Panc1 (cell line): ENCODE measurements at regions not wholly inside any gene's neighbourhood (a gene's known extent, or its start where the extent isn't known, plus 50 kb on each side); places are given as distances from the start of the nearest gene placed in this dataset.

Experiments used
- ATAC-seq: fragments of 200-7000 bp; cut with Tn5 transposase; 2 replicates; pipeline ENCODE4 v1.9.1; 2020; ENCODE audit warnings: mild to moderate bottlenecking, moderate library complexity
- BruUV-seq: library from RNA; stranded (reverse); fragments of 400-500 nt; replicated peaks from 2 replicates; lab custom pipeline; 2021; lab: Mats Ljungman, UMichigan
- CTCF ChIA-PET: fragments of 300-600 bp; sonication (Branson Sonifier 250); formaldehyde crosslinking; loops from one replicate; lab custom pipeline; 2022; ENCODE audit warnings: antibody characterized with exemption; lab: Charles Lee
- POLR2A ChIA-PET: fragments of 300-600 bp; sonication (Branson Sonifier 250); formaldehyde crosslinking; loops from one replicate; lab custom pipeline; 2022; ENCODE audit warnings: antibody characterized with exemption; lab: Charles Lee
- DNase-seq: peaks from one replicate; pipeline ENCODE4 v3.0.0-alpha.2; 2010; ENCODE audit warnings: low read depth, low spot score
- H3K27ac ChIP-seq: 2 replicates; pipeline ENCODE4 v1.5.1; 2011; ENCODE audit warnings: mild to moderate bottlenecking, low read length, inconsistent platforms
- H3K27me3 ChIP-seq: fragments of 200-500 bp; sonication (Bioruptor generic); 2 replicates; pipeline ENCODE4 v1.6.0; 2014; ENCODE audit warnings: low read length, inconsistent platforms; ENCODE audit not compliant: control insufficient read depth, insufficient read depth
- H3K36me3 ChIP-seq: fragments of 200-500 bp; sonication (Bioruptor generic); 2 replicates; pipeline ENCODE4 v1.5.1; 2014; ENCODE audit warnings: inconsistent platforms, mild to moderate bottlenecking, low read length, moderate library complexity; ENCODE audit not compliant: control insufficient read depth, insufficient read depth
- H3K4me1 ChIP-seq: 2 replicates; pipeline ENCODE4 v1.5.1; 2011; ENCODE audit warnings: inconsistent platforms, mild to moderate bottlenecking, low read length, moderate library complexity; ENCODE audit not compliant: control insufficient read depth, insufficient read depth
- H3K4me3 ChIP-seq, 2 experiments: 2 replicates each; pipeline ENCODE4 v1.5.1; 2011 to 2012; ENCODE audit warnings: low read depth in 2 of 2, low read length in 2 of 2, mild to moderate bottlenecking in 2 of 2, inconsistent platforms in 1 of 2, moderate library complexity in 1 of 2
- H3K9me3 ChIP-seq: fragments of 200-500 bp; sonication (Bioruptor generic); 2 replicates; pipeline ENCODE4 v1.5.1; 2014; ENCODE audit warnings: low read depth, mild to moderate bottlenecking, inconsistent platforms, low read length, moderate library complexity; ENCODE audit not compliant: control insufficient read depth, insufficient read depth
- POLR2AphosphoS5 ChIP-seq: IDR thresholded peaks from 2 replicates; pipeline ENCODE4 v1.6.1; 2012; ENCODE audit warnings: mild to moderate bottlenecking, low read depth, low read length, moderate library complexity
- SIN3A ChIP-seq: IDR thresholded peaks from 2 replicates; pipeline ENCODE4 v1.6.1; 2012; ENCODE audit warnings: low read depth, mild to moderate bottlenecking, low read length, moderate library complexity, borderline replicate concordance; ENCODE audit not compliant: insufficient read depth
- TCF7L2 ChIP-seq: IDR thresholded peaks from 2 replicates; pipeline ENCODE4 v1.6.1; 2011; ENCODE audit warnings: mild to moderate bottlenecking, low read depth, low read length, inconsistent platforms
- in situ Hi-C: cut with HindIII; loops from 2 replicates; pipeline ENCODE4 v1.10.0; 2016; ENCODE audit warnings: low sequenced_read_pairs, low pct_unique_long_range_greater_than_20kb
- intact Hi-C: fragments of 100-400 bp; cut with micrococcal nuclease; formaldehyde crosslinking; loops from one replicate; pipeline ENCODE4 v1.10.0; 2022; ENCODE audit not compliant: unreplicated experiment
- TF ChIP-seq, protein P1 (sequence below): fragments of 450-650 bp; IDR thresholded peaks from 2 replicates; pipeline ENCODE4 v1.5.1; 2017; ENCODE audit warnings: mild to moderate bottlenecking
- TF ChIP-seq, protein P2 (sequence below), 2 experiments: IDR thresholded peaks; 2 replicates each; pipeline ENCODE4 v1.6.1; 2011 to 2012; ENCODE audit warnings: low read depth in 2 of 2, control low read depth in 1 of 2, low read length in 1 of 2, mild to moderate bottlenecking in 1 of 2, moderate library complexity in 1 of 2; ENCODE audit not compliant: insufficient read depth in 1 of 2

DNA sequence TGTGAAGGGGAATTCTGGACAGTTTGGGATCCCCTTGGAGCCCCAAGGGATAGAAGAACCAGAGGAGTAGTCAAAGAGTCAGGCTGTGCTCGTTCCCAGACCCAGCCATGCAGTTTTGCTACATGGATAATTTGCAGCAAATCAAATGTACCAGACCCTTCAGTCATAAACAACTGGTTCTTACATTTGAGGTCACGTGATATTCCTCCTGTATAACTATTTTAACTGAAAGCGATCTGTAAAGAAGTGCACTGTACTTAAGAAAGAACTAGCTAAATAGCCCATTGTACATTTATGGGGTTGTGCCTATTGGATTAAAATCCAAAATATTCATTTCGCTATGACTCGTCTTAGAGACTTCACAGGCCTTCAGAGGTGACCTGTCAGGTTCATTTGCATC, 550.2 kb upstream of the TENM3 start:
- DNase-seq (no peak), ATAC-seq (no peak)
- TF ChIP-seq SIN3A, result no peak
- TF ChIP-seq POLR2AphosphoS5, result no peak
- ChIA-PET CTCF (no interaction called here), POLR2A (no interaction called here)
- Histone ChIP-seq H3K9me3 (no peaks in the 10 kb centered on the region), H3K4me1 (no peaks in the 10 kb centered on the region), H3K27me3 (no peaks in the 10 kb centered on the region), H3K27ac (no peak overlapping the region), H3K4me3 (no peak overlapping the region), H3K36me3 (no peaks in the 10 kb centered on the region)
- intact Hi-C loops, result no loop called here
- in situ Hi-C loops, result no loop called here
- no TSS peak for BruUV-seq

GRCh38 chr4:181693517-181693916, 549.7 kb upstream of the TENM3 start:
- H3K4me3 ChIP-seq, result no peak overlapping the region
- ATAC-seq (no peak), DNase-seq (no peak)
- ChIA-PET POLR2A (no interaction called here), CTCF (no interaction called here)
- in situ Hi-C loops (no loop called here), intact Hi-C loops (no loop called here)
- no peaks in the 10 kb centered on the region for H3K9me3 ChIP-seq
- H3K4me1 ChIP-seq, result no peaks in the 10 kb centered on the region
- no peak overlapping the region for H3K27ac ChIP-seq
- H3K36me3 ChIP-seq, result no peaks in the 10 kb centered on the region
- H3K27me3 ChIP-seq, result no peaks in the 10 kb centered on the region
- no TSS peak for BruUV-seq
- TF ChIP-seq POLR2AphosphoS5 (no peak), TCF7L2 (no peak), SIN3A (no peak)
- TF ChIP-seq, protein P1, sequence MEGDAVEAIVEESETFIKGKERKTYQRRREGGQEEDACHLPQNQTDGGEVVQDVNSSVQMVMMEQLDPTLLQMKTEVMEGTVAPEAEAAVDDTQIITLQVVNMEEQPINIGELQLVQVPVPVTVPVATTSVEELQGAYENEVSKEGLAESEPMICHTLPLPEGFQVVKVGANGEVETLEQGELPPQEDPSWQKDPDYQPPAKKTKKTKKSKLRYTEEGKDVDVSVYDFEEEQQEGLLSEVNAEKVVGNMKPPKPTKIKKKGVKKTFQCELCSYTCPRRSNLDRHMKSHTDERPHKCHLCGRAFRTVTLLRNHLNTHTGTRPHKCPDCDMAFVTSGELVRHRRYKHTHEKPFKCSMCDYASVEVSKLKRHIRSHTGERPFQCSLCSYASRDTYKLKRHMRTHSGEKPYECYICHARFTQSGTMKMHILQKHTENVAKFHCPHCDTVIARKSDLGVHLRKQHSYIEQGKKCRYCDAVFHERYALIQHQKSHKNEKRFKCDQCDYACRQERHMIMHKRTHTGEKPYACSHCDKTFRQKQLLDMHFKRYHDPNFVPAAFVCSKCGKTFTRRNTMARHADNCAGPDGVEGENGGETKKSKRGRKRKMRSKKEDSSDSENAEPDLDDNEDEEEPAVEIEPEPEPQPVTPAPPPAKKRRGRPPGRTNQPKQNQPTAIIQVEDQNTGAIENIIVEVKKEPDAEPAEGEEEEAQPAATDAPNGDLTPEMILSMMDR, result no peak
- TF ChIP-seq, protein P2, sequence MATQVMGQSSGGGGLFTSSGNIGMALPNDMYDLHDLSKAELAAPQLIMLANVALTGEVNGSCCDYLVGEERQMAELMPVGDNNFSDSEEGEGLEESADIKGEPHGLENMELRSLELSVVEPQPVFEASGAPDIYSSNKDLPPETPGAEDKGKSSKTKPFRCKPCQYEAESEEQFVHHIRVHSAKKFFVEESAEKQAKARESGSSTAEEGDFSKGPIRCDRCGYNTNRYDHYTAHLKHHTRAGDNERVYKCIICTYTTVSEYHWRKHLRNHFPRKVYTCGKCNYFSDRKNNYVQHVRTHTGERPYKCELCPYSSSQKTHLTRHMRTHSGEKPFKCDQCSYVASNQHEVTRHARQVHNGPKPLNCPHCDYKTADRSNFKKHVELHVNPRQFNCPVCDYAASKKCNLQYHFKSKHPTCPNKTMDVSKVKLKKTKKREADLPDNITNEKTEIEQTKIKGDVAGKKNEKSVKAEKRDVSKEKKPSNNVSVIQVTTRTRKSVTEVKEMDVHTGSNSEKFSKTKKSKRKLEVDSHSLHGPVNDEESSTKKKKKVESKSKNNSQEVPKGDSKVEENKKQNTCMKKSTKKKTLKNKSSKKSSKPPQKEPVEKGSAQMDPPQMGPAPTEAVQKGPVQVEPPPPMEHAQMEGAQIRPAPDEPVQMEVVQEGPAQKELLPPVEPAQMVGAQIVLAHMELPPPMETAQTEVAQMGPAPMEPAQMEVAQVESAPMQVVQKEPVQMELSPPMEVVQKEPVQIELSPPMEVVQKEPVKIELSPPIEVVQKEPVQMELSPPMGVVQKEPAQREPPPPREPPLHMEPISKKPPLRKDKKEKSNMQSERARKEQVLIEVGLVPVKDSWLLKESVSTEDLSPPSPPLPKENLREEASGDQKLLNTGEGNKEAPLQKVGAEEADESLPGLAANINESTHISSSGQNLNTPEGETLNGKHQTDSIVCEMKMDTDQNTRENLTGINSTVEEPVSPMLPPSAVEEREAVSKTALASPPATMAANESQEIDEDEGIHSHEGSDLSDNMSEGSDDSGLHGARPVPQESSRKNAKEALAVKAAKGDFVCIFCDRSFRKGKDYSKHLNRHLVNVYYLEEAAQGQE (IDR thresholded peaks at IDR 0.05; ENCODE audit: insufficient read depth in 1 of 2, low read depth in 2 of 2, low read length in 1 of 2), result no peak

- TF ChIP-seq POLR2AphosphoS5 (no peak), SIN3A (no peak), TCF7L2 (no peak)
- TF ChIP-seq, protein P2 (IDR thresholded peaks at IDR 0.05; ENCODE audit: insufficient read depth in 1 of 2, low read depth in 2 of 2, low read length in 1 of 2), result no peak
- TF ChIP-seq, protein P1, result no peak
- no peak overlapping the region for H3K27ac ChIP-seq
- intact Hi-C loops, result no loop called here
- in situ Hi-C loops, result no loop called here
- ChIA-PET POLR2A (no interaction called here), CTCF (no interaction called here)
- H3K36me3 ChIP-seq, result no peaks in the 10 kb centered on the region
- H3K27me3 ChIP-seq, result no peaks in the 10 kb centered on the region
- no TSS peak for BruUV-seq
- no peaks in the 10 kb centered on the region for H3K9me3 ChIP-seq
- no peak overlapping the region for H3K4me3 ChIP-seq
- no peak for ATAC-seq
- H3K4me1 ChIP-seq, result no peaks in the 10 kb centered on the region
- no peak for DNase-seq
Measured at GRCh38 chr4:181698221-181698620, 545.0 kb upstream of the TENM3 start.
